ENCODE measurements at regions not wholly inside any gene's neighbourhood (a gene's known extent, or its start where the extent isn't known, plus 50 kb on each side); places are given as distances from the start of the nearest gene placed in this dataset.

GRCh38 chrX:39327255-39327654, 526.0 kb downstream of the MID1IP1 start (continued):
- TF ChIP-seq, protein P1, sequence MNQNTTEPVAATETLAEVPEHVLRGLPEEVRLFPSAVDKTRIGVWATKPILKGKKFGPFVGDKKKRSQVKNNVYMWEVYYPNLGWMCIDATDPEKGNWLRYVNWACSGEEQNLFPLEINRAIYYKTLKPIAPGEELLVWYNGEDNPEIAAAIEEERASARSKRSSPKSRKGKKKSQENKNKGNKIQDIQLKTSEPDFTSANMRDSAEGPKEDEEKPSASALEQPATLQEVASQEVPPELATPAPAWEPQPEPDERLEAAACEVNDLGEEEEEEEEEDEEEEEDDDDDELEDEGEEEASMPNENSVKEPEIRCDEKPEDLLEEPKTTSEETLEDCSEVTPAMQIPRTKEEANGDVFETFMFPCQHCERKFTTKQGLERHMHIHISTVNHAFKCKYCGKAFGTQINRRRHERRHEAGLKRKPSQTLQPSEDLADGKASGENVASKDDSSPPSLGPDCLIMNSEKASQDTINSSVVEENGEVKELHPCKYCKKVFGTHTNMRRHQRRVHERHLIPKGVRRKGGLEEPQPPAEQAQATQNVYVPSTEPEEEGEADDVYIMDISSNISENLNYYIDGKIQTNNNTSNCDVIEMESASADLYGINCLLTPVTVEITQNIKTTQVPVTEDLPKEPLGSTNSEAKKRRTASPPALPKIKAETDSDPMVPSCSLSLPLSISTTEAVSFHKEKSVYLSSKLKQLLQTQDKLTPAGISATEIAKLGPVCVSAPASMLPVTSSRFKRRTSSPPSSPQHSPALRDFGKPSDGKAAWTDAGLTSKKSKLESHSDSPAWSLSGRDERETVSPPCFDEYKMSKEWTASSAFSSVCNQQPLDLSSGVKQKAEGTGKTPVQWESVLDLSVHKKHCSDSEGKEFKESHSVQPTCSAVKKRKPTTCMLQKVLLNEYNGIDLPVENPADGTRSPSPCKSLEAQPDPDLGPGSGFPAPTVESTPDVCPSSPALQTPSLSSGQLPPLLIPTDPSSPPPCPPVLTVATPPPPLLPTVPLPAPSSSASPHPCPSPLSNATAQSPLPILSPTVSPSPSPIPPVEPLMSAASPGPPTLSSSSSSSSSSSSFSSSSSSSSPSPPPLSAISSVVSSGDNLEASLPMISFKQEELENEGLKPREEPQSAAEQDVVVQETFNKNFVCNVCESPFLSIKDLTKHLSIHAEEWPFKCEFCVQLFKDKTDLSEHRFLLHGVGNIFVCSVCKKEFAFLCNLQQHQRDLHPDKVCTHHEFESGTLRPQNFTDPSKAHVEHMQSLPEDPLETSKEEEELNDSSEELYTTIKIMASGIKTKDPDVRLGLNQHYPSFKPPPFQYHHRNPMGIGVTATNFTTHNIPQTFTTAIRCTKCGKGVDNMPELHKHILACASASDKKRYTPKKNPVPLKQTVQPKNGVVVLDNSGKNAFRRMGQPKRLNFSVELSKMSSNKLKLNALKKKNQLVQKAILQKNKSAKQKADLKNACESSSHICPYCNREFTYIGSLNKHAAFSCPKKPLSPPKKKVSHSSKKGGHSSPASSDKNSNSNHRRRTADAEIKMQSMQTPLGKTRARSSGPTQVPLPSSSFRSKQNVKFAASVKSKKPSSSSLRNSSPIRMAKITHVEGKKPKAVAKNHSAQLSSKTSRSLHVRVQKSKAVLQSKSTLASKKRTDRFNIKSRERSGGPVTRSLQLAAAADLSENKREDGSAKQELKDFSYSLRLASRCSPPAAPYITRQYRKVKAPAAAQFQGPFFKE (tag by site-specific recombination; IDR thresholded peaks at IDR 0.05; ENCODE audit: borderline replicate concordance), result no peak
- TF ChIP-seq ZNF777 (tag by site-specific recombination; IDR thresholded peaks at IDR 0.05; ENCODE audit: borderline replicate concordance) (no peak), ZNF146 (tag by site-specific recombination; IDR thresholded peaks at IDR 0.05) (no peak)

GRCh38 chrX:39327705-39328104, 526.4 kb downstream of the MID1IP1 start:
- ChIA-PET POLR2A (no interaction called here), CTCF (no interaction called here)
- no peaks in the 10 kb centered on the region for H3K36me3 ChIP-seq (ENCODE audit: control insufficient read depth in 2 of 2, insufficient read depth in 1 of 2, low read length in 2 of 2)
- no peak overlapping the region for H3K4me3 ChIP-seq (ENCODE audit: low read depth, low read length)
- TF ChIP-seq ZNF214 (tag by site-specific recombination; IDR thresholded peaks at IDR 0.05; ENCODE audit: borderline replicate concordance) (no peak), ZFP41 (tag by site-specific recombination; IDR thresholded peaks at IDR 0.05; ENCODE audit: borderline replicate concordance) (no peak), GLIS1 (tag by site-specific recombination; IDR thresholded peaks at IDR 0.05) (no peak), ZSCAN30 (tag by site-specific recombination; IDR thresholded peaks at IDR 0.05) (no peak)
- TF ChIP-seq, protein P2, sequence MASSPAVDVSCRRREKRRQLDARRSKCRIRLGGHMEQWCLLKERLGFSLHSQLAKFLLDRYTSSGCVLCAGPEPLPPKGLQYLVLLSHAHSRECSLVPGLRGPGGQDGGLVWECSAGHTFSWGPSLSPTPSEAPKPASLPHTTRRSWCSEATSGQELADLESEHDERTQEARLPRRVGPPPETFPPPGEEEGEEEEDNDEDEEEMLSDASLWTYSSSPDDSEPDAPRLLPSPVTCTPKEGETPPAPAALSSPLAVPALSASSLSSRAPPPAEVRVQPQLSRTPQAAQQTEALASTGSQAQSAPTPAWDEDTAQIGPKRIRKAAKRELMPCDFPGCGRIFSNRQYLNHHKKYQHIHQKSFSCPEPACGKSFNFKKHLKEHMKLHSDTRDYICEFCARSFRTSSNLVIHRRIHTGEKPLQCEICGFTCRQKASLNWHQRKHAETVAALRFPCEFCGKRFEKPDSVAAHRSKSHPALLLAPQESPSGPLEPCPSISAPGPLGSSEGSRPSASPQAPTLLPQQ (tag by site-specific recombination; IDR thresholded peaks at IDR 0.05), result no peak
- no peaks in the 10 kb centered on the region for H3K9me3 ChIP-seq (ENCODE audit: control insufficient read depth, insufficient read depth, low read depth, low read length)
- no peak overlapping the region for H3K27ac ChIP-seq (ENCODE audit: extremely low read depth, low read depth, low read length)
- H3K4me1 ChIP-seq (ENCODE audit: control insufficient read depth, insufficient read depth, low read length), result no peaks in the 10 kb centered on the region

- ChIA-PET CTCF (no interaction called here), POLR2A (no interaction called here)
- Histone ChIP-seq H3K9me3 (ENCODE audit: control insufficient read depth, insufficient read depth, low read depth, low read length) (no peaks in the 10 kb centered on the region), H3K4me1 (ENCODE audit: control insufficient read depth, insufficient read depth, low read length) (no peaks in the 10 kb centered on the region), H3K4me3 (ENCODE audit: low read depth, low read length) (no peak overlapping the region), H3K27ac (ENCODE audit: extremely low read depth, low read depth, low read length) (no peak overlapping the region), H3K36me3 (ENCODE audit: control insufficient read depth in 2 of 2, insufficient read depth in 1 of 2, low read length in 2 of 2) (no peaks in the 10 kb centered on the region)
- TF ChIP-seq SCRT1 (tag by site-specific recombination; IDR thresholded peaks at IDR 0.05; ENCODE audit: borderline replicate concordance), result no peak
- no peak for TF ChIP-seq ZNF449 (tag by site-specific recombination; IDR thresholded peaks at IDR 0.05)
- no peak for TF ChIP-seq ZSCAN18 (tag by site-specific recombination; IDR thresholded peaks at IDR 0.05)
- TF ChIP-seq TRIM28 (IDR thresholded peaks at IDR 0.05; ENCODE audit: borderline replicate concordance, low read length), result no peak
- TF ChIP-seq ZNF660 (tag by site-specific recombination; IDR thresholded peaks at IDR 0.05), result no peak
- TF ChIP-seq ELK4 (IDR thresholded peaks at IDR 0.05; ENCODE audit: borderline replicate concordance, low read depth, low read length), result no peak
- TF ChIP-seq, protein P3, sequence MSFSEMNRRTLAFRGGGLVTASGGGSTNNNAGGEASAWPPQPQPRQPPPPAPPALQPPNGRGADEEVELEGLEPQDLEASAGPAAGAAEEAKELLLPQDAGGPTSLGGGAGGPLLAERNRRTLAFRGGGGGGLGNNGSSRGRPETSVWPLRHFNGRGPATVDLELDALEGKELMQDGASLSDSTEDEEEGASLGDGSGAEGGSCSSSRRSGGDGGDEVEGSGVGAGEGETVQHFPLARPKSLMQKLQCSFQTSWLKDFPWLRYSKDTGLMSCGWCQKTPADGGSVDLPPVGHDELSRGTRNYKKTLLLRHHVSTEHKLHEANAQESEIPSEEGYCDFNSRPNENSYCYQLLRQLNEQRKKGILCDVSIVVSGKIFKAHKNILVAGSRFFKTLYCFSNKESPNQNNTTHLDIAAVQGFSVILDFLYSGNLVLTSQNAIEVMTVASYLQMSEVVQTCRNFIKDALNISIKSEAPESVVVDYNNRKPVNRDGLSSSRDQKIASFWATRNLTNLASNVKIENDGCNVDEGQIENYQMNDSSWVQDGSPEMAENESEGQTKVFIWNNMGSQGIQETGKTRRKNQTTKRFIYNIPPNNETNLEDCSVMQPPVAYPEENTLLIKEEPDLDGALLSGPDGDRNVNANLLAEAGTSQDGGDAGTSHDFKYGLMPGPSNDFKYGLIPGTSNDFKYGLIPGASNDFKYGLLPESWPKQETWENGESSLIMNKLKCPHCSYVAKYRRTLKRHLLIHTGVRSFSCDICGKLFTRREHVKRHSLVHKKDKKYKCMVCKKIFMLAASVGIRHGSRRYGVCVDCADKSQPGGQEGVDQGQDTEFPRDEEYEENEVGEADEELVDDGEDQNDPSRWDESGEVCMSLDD (tag by site-specific recombination; IDR thresholded peaks at IDR 0.05), result no peak
- TF ChIP-seq, protein P4, sequence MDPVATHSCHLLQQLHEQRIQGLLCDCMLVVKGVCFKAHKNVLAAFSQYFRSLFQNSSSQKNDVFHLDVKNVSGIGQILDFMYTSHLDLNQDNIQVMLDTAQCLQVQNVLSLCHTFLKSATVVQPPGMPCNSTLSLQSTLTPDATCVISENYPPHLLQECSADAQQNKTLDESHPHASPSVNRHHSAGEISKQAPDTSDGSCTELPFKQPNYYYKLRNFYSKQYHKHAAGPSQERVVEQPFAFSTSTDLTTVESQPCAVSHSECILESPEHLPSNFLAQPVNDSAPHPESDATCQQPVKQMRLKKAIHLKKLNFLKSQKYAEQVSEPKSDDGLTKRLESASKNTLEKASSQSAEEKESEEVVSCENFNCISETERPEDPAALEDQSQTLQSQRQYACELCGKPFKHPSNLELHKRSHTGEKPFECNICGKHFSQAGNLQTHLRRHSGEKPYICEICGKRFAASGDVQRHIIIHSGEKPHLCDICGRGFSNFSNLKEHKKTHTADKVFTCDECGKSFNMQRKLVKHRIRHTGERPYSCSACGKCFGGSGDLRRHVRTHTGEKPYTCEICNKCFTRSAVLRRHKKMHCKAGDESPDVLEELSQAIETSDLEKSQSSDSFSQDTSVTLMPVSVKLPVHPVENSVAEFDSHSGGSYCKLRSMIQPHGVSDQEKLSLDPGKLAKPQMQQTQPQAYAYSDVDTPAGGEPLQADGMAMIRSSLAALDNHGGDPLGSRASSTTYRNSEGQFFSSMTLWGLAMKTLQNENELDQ (tag by site-specific recombination; IDR thresholded peaks at IDR 0.05; ENCODE audit: low read depth), result no peak
Observed at GRCh38 chrX:39328661-39329060, 527.4 kb downstream of the MID1IP1 start.

All from HEK293 (cell line).